KMS-11 (cell line): ENCODE measurements at regions not wholly inside any gene's neighbourhood (a gene's known extent, or its start where the extent isn't known, plus 50 kb on each side); places are given as distances from the start of the nearest gene placed in this dataset.

Experiments
- H2AFZ ChIP-seq: fragments of 200-600 bp; sonication (generic); 2 replicates; pipeline ENCODE4 v1.6.1; 2016; ENCODE audit warnings: antibody characterized with exemption, mixed run types, low read depth
- H3K27ac ChIP-seq: fragments of 200-600 bp; sonication (generic); 2 replicates; pipeline ENCODE4 v1.6.1; 2016; ENCODE audit warnings: mild to moderate bottlenecking, mixed run types
- H3K27me3 ChIP-seq: fragments of 200-600 bp; sonication (generic); 2 replicates; pipeline ENCODE4 v1.6.1; 2017; ENCODE audit warnings: mild to moderate bottlenecking, low read depth, mixed run types, moderate library complexity; ENCODE audit not compliant: insufficient read depth
- H3K36me3 ChIP-seq: fragments of 200-600 bp; sonication (generic); 2 replicates; pipeline ENCODE4 v1.6.1; 2017; ENCODE audit warnings: mild to moderate bottlenecking, mixed run types; ENCODE audit not compliant: insufficient read depth
- H3K4me1 ChIP-seq: fragments of 200-600 bp; sonication (generic); 2 replicates; pipeline ENCODE4 v1.6.1; 2016; ENCODE audit warnings: mild to moderate bottlenecking, low read depth, mixed run types; ENCODE audit not compliant: poor library complexity, severe bottlenecking
- H3K4me2 ChIP-seq: fragments of 200-600 bp; sonication (generic); 2 replicates; pipeline ENCODE4 v1.7.0; 2016; ENCODE audit warnings: mild to moderate bottlenecking, mixed run types
- H3K4me3 ChIP-seq: fragments of 200-600 bp; sonication (generic); IDR thresholded peaks from 2 replicates; pipeline ENCODE4 v1.6.1; 2017; ENCODE audit warnings: low read depth, low read length, mixed read lengths; ENCODE audit not compliant: insufficient read depth
- H3K79me2 ChIP-seq: fragments of 200-600 bp; sonication (generic); 2 replicates; pipeline ENCODE4 v1.6.1; 2016; ENCODE audit warnings: low read depth, mixed run types; ENCODE audit not compliant: insufficient read depth
- H3K9ac ChIP-seq: fragments of 200-600 bp; sonication (generic); 2 replicates; pipeline ENCODE4 v1.6.1; 2016; ENCODE audit warnings: mild to moderate bottlenecking, mixed run types
- H4K20me1 ChIP-seq: fragments of 200-600 bp; sonication (generic); 2 replicates; pipeline ENCODE4 v1.6.1; 2016; ENCODE audit warnings: mild to moderate bottlenecking, mixed run types; ENCODE audit not compliant: insufficient read depth
- TF ChIP-seq, protein P1 (sequence below): fragments of 200-600 bp; sonication (generic); conservative IDR thresholded peaks from 2 replicates; pipeline ENCODE4 v1.6.1; 2017; ENCODE audit warnings: low read depth, mild to moderate bottlenecking, antibody characterized with exemption, low read length, moderate library complexity, mixed read lengths

DNA sequence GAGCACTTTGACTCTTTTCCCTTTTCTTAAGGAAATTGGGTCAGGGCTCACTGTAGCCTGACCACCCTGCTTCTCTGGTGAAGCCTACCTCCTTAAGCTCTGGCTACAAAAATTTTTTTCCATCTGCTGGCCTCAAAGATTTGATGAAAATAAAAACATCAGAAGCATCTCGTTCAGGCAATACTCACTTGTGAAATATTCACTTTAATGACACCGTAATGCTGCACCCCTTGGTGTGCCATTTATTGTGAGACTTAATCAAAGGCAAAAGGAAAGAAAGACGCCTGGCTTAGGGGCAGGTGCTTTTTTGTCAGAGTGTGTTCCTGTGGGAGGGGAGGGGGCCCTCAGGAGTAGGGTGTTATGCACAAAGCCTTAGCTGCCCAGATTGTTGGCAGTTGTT is 155.0 kb upstream of the TMPO start:
- Histone ChIP-seq H3K4me2 (no peak overlapping the region), H4K20me1 (no peaks in the 10 kb centered on the region), H3K36me3 (no peaks in the 10 kb centered on the region), H3K79me2 (no peaks in the 10 kb centered on the region), H3K27ac (no peak overlapping the region), H3K9ac (no peak overlapping the region), H3K27me3 (no peaks in the 10 kb centered on the region), H2AFZ (no peak overlapping the region), H3K4me1 (no peaks in the 10 kb centered on the region), H3K4me3 (no peak overlapping the region)
- TF ChIP-seq, protein P1, sequence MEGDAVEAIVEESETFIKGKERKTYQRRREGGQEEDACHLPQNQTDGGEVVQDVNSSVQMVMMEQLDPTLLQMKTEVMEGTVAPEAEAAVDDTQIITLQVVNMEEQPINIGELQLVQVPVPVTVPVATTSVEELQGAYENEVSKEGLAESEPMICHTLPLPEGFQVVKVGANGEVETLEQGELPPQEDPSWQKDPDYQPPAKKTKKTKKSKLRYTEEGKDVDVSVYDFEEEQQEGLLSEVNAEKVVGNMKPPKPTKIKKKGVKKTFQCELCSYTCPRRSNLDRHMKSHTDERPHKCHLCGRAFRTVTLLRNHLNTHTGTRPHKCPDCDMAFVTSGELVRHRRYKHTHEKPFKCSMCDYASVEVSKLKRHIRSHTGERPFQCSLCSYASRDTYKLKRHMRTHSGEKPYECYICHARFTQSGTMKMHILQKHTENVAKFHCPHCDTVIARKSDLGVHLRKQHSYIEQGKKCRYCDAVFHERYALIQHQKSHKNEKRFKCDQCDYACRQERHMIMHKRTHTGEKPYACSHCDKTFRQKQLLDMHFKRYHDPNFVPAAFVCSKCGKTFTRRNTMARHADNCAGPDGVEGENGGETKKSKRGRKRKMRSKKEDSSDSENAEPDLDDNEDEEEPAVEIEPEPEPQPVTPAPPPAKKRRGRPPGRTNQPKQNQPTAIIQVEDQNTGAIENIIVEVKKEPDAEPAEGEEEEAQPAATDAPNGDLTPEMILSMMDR: no peak

DNA sequence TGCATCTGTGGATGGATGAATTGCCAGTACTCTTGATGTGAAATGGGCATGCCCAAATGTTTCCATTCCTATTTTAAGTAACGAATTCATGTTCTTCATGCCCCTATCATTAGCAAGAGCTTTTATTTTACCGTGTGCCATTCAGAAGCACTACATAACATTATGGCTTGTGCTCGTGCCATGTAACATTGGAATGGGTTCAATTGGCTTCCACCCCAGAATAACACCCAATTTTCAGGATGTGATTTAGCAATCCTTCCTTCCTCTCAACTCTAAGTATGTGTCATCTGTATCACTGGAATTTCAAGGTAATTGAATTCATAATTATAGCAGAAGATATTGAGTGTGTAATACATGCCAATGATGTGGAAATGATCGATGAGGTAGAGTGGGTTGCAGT is 145.8 kb upstream of the TMPO start:
- H3K4me3 ChIP-seq: no peak overlapping the region
- no peaks in the 10 kb centered on the region for H3K79me2 ChIP-seq
- no peak overlapping the region for H3K27ac ChIP-seq
- no peaks in the 10 kb centered on the region for H4K20me1 ChIP-seq
- no peak overlapping the region for H2AFZ ChIP-seq
- H3K4me1 ChIP-seq: peaks cover 7% of the 10 kb centered on the region
- TF ChIP-seq, protein P1: no peak
- no peaks in the 10 kb centered on the region for H3K36me3 ChIP-seq
- H3K27me3 ChIP-seq: no peaks in the 10 kb centered on the region
- H3K9ac ChIP-seq: no peak overlapping the region
- H3K4me2 ChIP-seq: no peak overlapping the region

DNA sequence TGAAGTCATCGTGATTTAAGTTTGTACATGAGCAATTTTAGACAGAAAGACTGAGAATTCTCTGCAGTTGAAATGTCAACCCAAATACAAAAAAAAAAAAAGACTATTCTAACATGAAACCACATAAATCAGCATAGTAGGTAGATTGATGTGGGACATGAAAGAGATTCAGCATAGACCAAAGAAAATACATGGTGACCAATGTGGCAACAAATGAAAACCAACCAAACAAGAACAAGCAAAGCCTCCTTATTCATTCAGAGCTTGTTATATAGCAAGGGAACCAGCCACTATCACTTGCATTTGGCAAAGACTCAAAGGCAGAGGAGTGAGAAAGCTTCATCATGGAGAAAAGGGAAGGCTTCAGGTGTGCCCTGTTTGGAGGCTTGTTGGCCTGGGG is 144.4 kb upstream of the TMPO start:
- Histone ChIP-seq H3K36me3 (no peaks in the 10 kb centered on the region), H3K27ac (no peak overlapping the region), H3K4me1 (peaks cover 7% of the 10 kb centered on the region), H3K4me3 (no peak overlapping the region), H3K79me2 (no peaks in the 10 kb centered on the region), H3K9ac (no peak overlapping the region), H3K27me3 (no peaks in the 10 kb centered on the region), H4K20me1 (no peaks in the 10 kb centered on the region), H3K4me2 (no peak overlapping the region), H2AFZ (no peak overlapping the region)
- TF ChIP-seq, protein P1: no peak

DNA sequence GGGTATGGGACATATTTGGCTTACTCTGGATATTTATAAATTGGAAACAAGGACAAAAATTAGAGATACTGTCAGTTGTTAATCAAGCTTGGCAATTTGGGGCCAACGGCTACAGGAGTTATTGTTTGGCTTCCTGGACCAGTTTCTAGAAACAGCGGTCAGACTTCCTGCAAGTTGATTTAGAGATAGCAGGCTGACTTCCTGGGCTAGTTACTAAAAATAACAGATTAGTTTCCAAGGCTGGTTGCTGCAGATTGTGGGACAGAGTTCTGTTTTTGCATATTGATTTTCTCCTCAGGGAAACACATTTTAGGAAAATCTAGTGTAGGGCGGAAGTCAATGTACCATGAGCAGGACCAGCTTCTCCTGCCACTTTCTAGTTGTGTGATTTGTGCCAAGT is 144.0 kb upstream of the TMPO start:
- no peak overlapping the region for H3K4me3 ChIP-seq
- TF ChIP-seq, protein P1: no peak
- H3K27ac ChIP-seq: no peak overlapping the region
- H2AFZ ChIP-seq: no peak overlapping the region
- no peaks in the 10 kb centered on the region for H4K20me1 ChIP-seq
- H3K4me1 ChIP-seq: peaks cover 7% of the 10 kb centered on the region
- no peaks in the 10 kb centered on the region for H3K36me3 ChIP-seq
- no peaks in the 10 kb centered on the region for H3K27me3 ChIP-seq
- H3K79me2 ChIP-seq: no peaks in the 10 kb centered on the region
- no peak overlapping the region for H3K9ac ChIP-seq
- no peak overlapping the region for H3K4me2 ChIP-seq
